ENCODE measurements at regions not wholly inside any gene's neighbourhood (a gene's known extent, or its start where the extent isn't known, plus 50 kb on each side); places are given as distances from the start of the nearest gene placed in this dataset.

- Histone ChIP-seq H3K4me1 (ENCODE audit: control insufficient read depth in 1 of 2, insufficient read depth in 2 of 2, low read length in 2 of 2) (no peaks in the 10 kb centered on the region), H3K9ac (ENCODE audit: low read depth in 1 of 2, low read length in 2 of 2) (no peak overlapping the region), H3K36me3 (ENCODE audit: control insufficient read depth in 1 of 2, insufficient read depth in 2 of 2, low read length in 2 of 2) (no peaks in the 10 kb centered on the region), H3K27me3 (ENCODE audit: control insufficient read depth in 1 of 2, insufficient read depth in 2 of 2, low read length in 2 of 2) (peaks cover 0 to 3% of the 10 kb centered on the region in 2 donors), H3K27ac (ENCODE audit: low read depth, low read length) (no peak overlapping the region), H3K4me3 (ENCODE audit: low read depth in 1 of 2, low read length in 2 of 2) (no peak overlapping the region), H3K9me3 (ENCODE audit: control insufficient read depth in 1 of 2, low read length in 2 of 2) (no peaks in the 10 kb centered on the region)
Measured at GRCh38 chr9:38216572-38216971, 147.5 kb upstream of the SHB start.

DNA sequence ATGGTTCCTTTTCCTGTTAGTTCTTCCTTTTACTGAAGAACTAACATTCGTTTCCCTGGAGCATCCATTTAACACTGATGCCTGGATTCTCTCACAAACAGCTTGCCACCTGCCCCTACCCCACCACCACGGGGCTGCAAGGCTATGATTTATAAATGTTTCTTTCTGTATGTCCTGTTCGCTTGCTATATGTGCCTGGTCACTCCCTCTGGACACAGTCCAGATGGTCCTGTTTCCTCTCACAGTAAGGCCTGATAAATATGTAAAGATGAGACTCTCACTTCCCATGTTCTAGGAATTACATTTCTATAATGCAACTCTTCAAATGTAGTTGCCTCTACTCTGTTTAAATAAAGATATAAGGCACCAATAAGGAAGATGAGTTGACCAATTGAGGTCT is 146.4 kb upstream of the SHB start:
- Histone ChIP-seq H3K4me3 (ENCODE audit: low read depth in 1 of 2, low read length in 2 of 2) (no peak overlapping the region), H3K4me1 (ENCODE audit: control insufficient read depth in 1 of 2, insufficient read depth in 2 of 2, low read length in 2 of 2) (no peaks in the 10 kb centered on the region), H3K27ac (ENCODE audit: low read depth, low read length) (no peak overlapping the region), H3K9me3 (ENCODE audit: control insufficient read depth in 1 of 2, low read length in 2 of 2) (no peaks in the 10 kb centered on the region), H3K27me3 (ENCODE audit: control insufficient read depth in 1 of 2, insufficient read depth in 2 of 2, low read length in 2 of 2) (peaks cover 0 to 3% of the 10 kb centered on the region in 2 donors), H3K36me3 (ENCODE audit: control insufficient read depth in 1 of 2, insufficient read depth in 2 of 2, low read length in 2 of 2) (no peaks in the 10 kb centered on the region), H3K9ac (ENCODE audit: low read depth in 1 of 2, low read length in 2 of 2) (no peak overlapping the region)

DNA sequence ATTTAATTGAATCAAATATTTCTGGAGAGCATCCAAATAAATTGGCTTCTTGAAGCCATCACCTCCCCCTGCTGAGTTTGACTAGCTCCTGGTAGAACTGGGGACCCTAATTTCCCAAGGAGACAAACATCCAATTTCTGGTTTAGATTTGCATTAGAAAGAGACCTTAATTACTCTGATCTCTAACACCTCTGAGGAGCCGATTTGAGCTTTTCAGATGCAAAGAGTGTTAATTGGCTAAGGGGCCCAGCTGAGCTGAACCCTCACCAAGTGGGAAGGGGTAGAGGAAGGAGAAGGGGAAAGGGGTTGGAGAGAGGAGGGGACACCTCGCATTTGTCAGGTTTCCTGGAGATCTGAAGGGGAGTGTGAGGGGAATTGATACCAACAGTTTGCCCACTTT is 145.4 kb upstream of the SHB start:
- Histone ChIP-seq H3K36me3 (ENCODE audit: control insufficient read depth in 1 of 2, insufficient read depth in 2 of 2, low read length in 2 of 2) (no peaks in the 10 kb centered on the region), H3K4me3 (ENCODE audit: low read depth in 1 of 2, low read length in 2 of 2) (no peak overlapping the region), H3K9ac (ENCODE audit: low read depth in 1 of 2, low read length in 2 of 2) (no peak overlapping the region), H3K4me1 (ENCODE audit: control insufficient read depth in 1 of 2, insufficient read depth in 2 of 2, low read length in 2 of 2) (no peaks in the 10 kb centered on the region), H3K27ac (ENCODE audit: low read depth, low read length) (no peak overlapping the region), H3K27me3 (ENCODE audit: control insufficient read depth in 1 of 2, insufficient read depth in 2 of 2, low read length in 2 of 2) (peaks cover 0 to 3% of the 10 kb centered on the region in 2 donors), H3K9me3 (ENCODE audit: control insufficient read depth in 1 of 2, low read length in 2 of 2) (no peaks in the 10 kb centered on the region)

GRCh38 chr9:38213631-38214299 is 144.7 kb upstream of the SHB start:
- H3K36me3 ChIP-seq (ENCODE audit: control insufficient read depth in 1 of 2, insufficient read depth in 2 of 2, low read length in 2 of 2): no peaks in the 10 kb centered on the region
- H3K9ac ChIP-seq (ENCODE audit: low read depth in 1 of 2, low read length in 2 of 2): no peak overlapping the region
- no peak overlapping the region for H3K27ac ChIP-seq (ENCODE audit: low read depth, low read length)
- H3K9me3 ChIP-seq (ENCODE audit: control insufficient read depth in 1 of 2, low read length in 2 of 2): no peaks in the 10 kb centered on the region
- H3K4me1 ChIP-seq (ENCODE audit: control insufficient read depth in 1 of 2, insufficient read depth in 2 of 2, low read length in 2 of 2): no peaks in the 10 kb centered on the region
- H3K27me3 ChIP-seq (ENCODE audit: control insufficient read depth in 1 of 2, insufficient read depth in 2 of 2, low read length in 2 of 2): peaks cover 0 to 3% of the 10 kb centered on the region in 2 donors
- no peak overlapping the region for H3K4me3 ChIP-seq (ENCODE audit: low read depth in 1 of 2, low read length in 2 of 2)

DNA sequence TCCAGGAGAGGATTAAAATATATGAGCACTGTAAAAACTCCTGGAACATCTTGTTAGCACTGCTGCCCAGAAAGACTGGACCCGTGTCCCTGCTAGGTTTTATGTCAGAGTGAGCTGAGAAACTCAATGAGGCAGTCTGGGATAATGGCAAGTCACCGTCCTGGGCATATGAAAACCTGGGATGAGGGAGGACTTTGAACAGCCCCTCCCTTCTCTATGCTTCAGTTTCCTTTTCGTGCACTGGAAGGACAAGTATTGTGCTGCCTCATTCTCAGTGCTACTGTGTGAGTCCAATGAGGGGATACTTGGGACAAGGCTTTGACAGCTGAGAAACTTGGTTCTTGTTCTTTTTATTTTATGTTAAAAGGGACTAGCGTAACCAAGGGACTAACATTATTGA is 143.0 kb upstream of the SHB start:
- Histone ChIP-seq H3K27me3 (ENCODE audit: control insufficient read depth in 1 of 2, insufficient read depth in 2 of 2, low read length in 2 of 2) (peaks cover 0 to 3% of the 10 kb centered on the region in 2 donors), H3K27ac (ENCODE audit: low read depth, low read length) (no peak overlapping the region), H3K4me3 (ENCODE audit: low read depth in 1 of 2, low read length in 2 of 2) (no peak overlapping the region), H3K36me3 (ENCODE audit: control insufficient read depth in 1 of 2, insufficient read depth in 2 of 2, low read length in 2 of 2) (no peaks in the 10 kb centered on the region), H3K4me1 (ENCODE audit: control insufficient read depth in 1 of 2, insufficient read depth in 2 of 2, low read length in 2 of 2) (no peaks in the 10 kb centered on the region), H3K9ac (ENCODE audit: low read depth in 1 of 2, low read length in 2 of 2) (no peak overlapping the region), H3K9me3 (ENCODE audit: control insufficient read depth in 1 of 2, low read length in 2 of 2) (no peaks in the 10 kb centered on the region)

DNA sequence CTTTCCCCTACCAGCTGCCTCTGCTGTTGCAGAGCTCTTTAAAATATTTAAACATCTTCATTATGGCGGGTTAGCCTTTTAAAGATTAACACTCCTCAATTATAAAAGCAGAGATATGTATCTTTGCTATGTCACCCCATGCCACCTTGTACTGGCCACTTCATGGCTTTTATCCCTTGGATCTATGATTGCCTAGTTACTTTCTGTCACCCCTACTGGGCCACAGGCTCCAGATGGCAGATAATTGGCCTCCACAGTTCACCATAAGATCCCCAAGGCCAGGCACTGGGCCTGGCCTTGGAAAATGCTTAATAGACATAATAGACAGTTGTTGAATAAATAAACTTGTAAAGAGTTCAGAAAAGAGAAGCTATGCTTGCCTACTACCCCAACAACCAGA is 142.0 kb upstream of the SHB start:
- Histone ChIP-seq H3K27me3 (ENCODE audit: control insufficient read depth in 1 of 2, insufficient read depth in 2 of 2, low read length in 2 of 2) (peaks cover 0 to 3% of the 10 kb centered on the region in 2 donors), H3K4me1 (ENCODE audit: control insufficient read depth in 1 of 2, insufficient read depth in 2 of 2, low read length in 2 of 2) (no peaks in the 10 kb centered on the region)

GRCh38 chr9:38208206-38208901 is 139.3 kb upstream of the SHB start:
- no peak overlapping the region for H3K4me3 ChIP-seq (ENCODE audit: low read depth in 1 of 2, low read length in 2 of 2)
- H3K4me1 ChIP-seq (ENCODE audit: control insufficient read depth in 1 of 2, insufficient read depth in 2 of 2, low read length in 2 of 2): no peaks in the 10 kb centered on the region
- H3K36me3 ChIP-seq (ENCODE audit: control insufficient read depth in 1 of 2, insufficient read depth in 2 of 2, low read length in 2 of 2): no peaks in the 10 kb centered on the region
- no peak overlapping the region for H3K9ac ChIP-seq (ENCODE audit: low read depth in 1 of 2, low read length in 2 of 2)
- peaks cover 0 to 3% of the 10 kb centered on the region in 2 donors for H3K27me3 ChIP-seq (ENCODE audit: control insufficient read depth in 1 of 2, insufficient read depth in 2 of 2, low read length in 2 of 2)
- H3K9me3 ChIP-seq (ENCODE audit: control insufficient read depth in 1 of 2, low read length in 2 of 2): no peaks in the 10 kb centered on the region
- no peak overlapping the region for H3K27ac ChIP-seq (ENCODE audit: low read depth, low read length)

More for the DNA sequence above, 142.0 kb upstream of the SHB start:
- Histone ChIP-seq H3K9me3 (ENCODE audit: control insufficient read depth in 1 of 2, low read length in 2 of 2) (no peaks in the 10 kb centered on the region), H3K4me3 (ENCODE audit: low read depth in 1 of 2, low read length in 2 of 2) (no peak overlapping the region), H3K9ac (ENCODE audit: low read depth in 1 of 2, low read length in 2 of 2) (no peak overlapping the region), H3K27ac (ENCODE audit: low read depth, low read length) (no peak overlapping the region), H3K36me3 (ENCODE audit: control insufficient read depth in 1 of 2, insufficient read depth in 2 of 2, low read length in 2 of 2) (no peaks in the 10 kb centered on the region)

DNA sequence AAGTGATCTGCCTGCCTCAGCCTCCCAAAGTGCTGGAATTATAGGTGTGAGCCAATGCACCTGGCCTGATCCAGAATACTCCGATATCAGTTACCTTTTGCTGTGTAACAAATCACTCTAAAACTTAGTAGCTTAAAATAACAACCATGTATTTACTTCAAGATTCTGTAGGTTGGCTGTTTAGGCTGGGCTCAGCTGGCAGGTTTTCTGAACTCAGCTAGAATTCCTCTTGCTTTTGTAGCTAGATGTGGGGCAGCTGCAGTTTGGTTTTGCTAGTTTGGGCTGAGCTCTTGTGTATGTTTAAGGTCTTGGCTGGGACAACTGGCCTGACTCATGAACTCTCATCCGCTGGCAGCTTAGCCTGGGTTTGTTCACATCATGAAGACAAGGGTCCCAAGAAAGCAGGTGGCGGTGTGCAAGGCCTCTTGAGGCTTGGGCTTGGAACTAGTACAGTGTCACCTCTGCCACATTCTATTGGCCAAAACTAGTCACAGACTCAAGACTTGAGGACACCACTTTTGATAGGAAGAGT is 138.3 kb upstream of the SHB start:
- no peaks in the 10 kb centered on the region for H3K4me1 ChIP-seq (ENCODE audit: control insufficient read depth in 1 of 2, insufficient read depth in 2 of 2, low read length in 2 of 2)
- no peak overlapping the region for H3K27ac ChIP-seq (ENCODE audit: low read depth, low read length)
- no peaks in the 10 kb centered on the region for H3K9me3 ChIP-seq (ENCODE audit: control insufficient read depth in 1 of 2, low read length in 2 of 2)
- H3K36me3 ChIP-seq (ENCODE audit: control insufficient read depth in 1 of 2, insufficient read depth in 2 of 2, low read length in 2 of 2): no peaks in the 10 kb centered on the region
- no peak overlapping the region for H3K4me3 ChIP-seq (ENCODE audit: low read depth in 1 of 2, low read length in 2 of 2)
- H3K27me3 ChIP-seq (ENCODE audit: control insufficient read depth in 1 of 2, insufficient read depth in 2 of 2, low read length in 2 of 2): no peaks in the 10 kb centered on the region
- no peak overlapping the region for H3K9ac ChIP-seq (ENCODE audit: low read depth in 1 of 2, low read length in 2 of 2)

DNA sequence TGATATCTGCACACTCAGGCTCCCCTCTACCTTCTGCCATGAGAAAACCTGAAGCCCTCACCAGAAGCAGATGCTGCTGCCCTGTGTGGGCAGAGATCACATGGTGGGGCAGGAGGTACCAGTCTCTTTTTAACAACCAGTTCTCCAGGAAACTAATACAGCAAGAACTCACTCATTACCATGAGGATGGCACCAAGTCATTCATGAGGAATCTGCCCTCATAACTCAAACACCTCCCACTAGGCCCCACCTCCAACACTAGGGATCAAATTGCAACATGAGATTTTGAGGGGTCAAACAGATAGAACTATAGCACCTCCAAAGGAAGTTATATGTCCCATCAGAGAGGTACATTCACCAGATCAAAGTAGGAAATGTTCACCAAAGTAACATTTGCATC is 136.3 kb upstream of the SHB start:
- no peak overlapping the region for H3K27ac ChIP-seq (ENCODE audit: low read depth, low read length)

DNA sequence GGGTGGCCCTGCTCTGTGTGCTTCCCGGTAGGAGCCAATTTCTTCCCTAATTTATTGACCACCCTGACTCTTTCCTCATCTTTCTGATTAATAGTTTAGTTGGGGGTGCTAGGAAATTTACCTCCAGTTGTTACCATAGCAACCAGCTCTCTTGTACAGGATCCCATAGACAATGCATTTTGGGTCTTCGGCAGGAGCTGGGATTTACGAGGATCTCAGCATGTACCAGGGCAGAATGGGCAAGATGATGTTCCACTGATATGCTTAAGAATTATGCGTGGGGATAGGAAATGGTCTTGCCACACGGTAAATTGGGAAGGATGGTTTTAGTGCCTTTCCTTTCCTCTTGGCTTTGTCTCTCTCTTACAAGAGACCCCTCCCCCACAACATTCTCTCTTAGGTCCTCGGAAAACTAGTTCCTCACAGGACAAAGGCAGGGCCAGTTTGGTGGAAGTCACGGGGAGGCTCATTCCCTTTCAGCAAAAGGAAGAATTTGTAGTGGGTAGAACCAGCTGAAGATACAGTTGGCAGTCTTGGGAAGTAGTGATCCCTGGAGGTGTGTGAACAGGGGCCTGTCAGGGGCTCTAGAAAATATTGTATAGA is 133.4 kb upstream of the SHB start:
- H3K27ac ChIP-seq (ENCODE audit: low read depth, low read length): no peak overlapping the region
- H3K36me3 ChIP-seq (ENCODE audit: control insufficient read depth in 1 of 2, insufficient read depth in 2 of 2, low read length in 2 of 2): no peaks in the 10 kb centered on the region
- no peaks in the 10 kb centered on the region for H3K27me3 ChIP-seq (ENCODE audit: control insufficient read depth in 1 of 2, insufficient read depth in 2 of 2, low read length in 2 of 2)
- no peak overlapping the region for H3K4me3 ChIP-seq (ENCODE audit: low read depth in 1 of 2, low read length in 2 of 2)
- no peak overlapping the region for H3K9ac ChIP-seq (ENCODE audit: low read depth in 1 of 2, low read length in 2 of 2)
- H3K9me3 ChIP-seq (ENCODE audit: control insufficient read depth in 1 of 2, low read length in 2 of 2): peaks cover 0 to 3% of the 10 kb centered on the region in 2 donors
- no peaks in the 10 kb centered on the region for H3K4me1 ChIP-seq (ENCODE audit: control insufficient read depth in 1 of 2, insufficient read depth in 2 of 2, low read length in 2 of 2)

More for the DNA sequence above, 136.3 kb upstream of the SHB start:
- no peak overlapping the region for H3K4me3 ChIP-seq (ENCODE audit: low read depth in 1 of 2, low read length in 2 of 2)
- H3K9me3 ChIP-seq (ENCODE audit: control insufficient read depth in 1 of 2, low read length in 2 of 2): no peaks in the 10 kb centered on the region
- H3K4me1 ChIP-seq (ENCODE audit: control insufficient read depth in 1 of 2, insufficient read depth in 2 of 2, low read length in 2 of 2): no peaks in the 10 kb centered on the region
- H3K36me3 ChIP-seq (ENCODE audit: control insufficient read depth in 1 of 2, insufficient read depth in 2 of 2, low read length in 2 of 2): no peaks in the 10 kb centered on the region
- no peaks in the 10 kb centered on the region for H3K27me3 ChIP-seq (ENCODE audit: control insufficient read depth in 1 of 2, insufficient read depth in 2 of 2, low read length in 2 of 2)
- H3K9ac ChIP-seq (ENCODE audit: low read depth in 1 of 2, low read length in 2 of 2): no peak overlapping the region

All from duodenal mucosa (tissue), 2 donors.